GM12891 (cell line): ENCODE measurements at regions not wholly inside any gene's neighbourhood (a gene's known extent, or its start where the extent isn't known, plus 50 kb on each side); places are given as distances from the start of the nearest gene placed in this dataset.

Experiments
- POLR2A ChIP-seq: IDR thresholded peaks from 2 replicates; pipeline ENCODE4 v1.6.1; 2011; ENCODE audit warnings: low read depth, low read length, control low read depth
- POLR2AphosphoS5 ChIP-seq: IDR thresholded peaks from 2 replicates; pipeline ENCODE4 v1.6.1; 2011; ENCODE audit warnings: low read depth, low read length, control low read depth

GRCh38 chr2:126785862-126786261 lies 112.8 kb upstream of the TEX51 start:
- no peak for TF ChIP-seq POLR2A
- TF ChIP-seq POLR2AphosphoS5, result no peak
